DND-41 (cell line): ENCODE measurements at regions not wholly inside any gene's neighbourhood (a gene's known extent, or its start where the extent isn't known, plus 50 kb on each side); places are given as distances from the start of the nearest gene placed in this dataset.

Experiments
- ATAC-seq: fragments of 200-7000 bp; cut with Tn5 transposase; 3 replicates; pipeline ENCODE4 v1.9.1; 2021; ENCODE audit warnings: low read depth; ENCODE audit not compliant: insufficient read depth
- DNase-seq: peaks from one replicate; pipeline ENCODE4 v3.0.0-alpha.2; 2020
- H2AFZ ChIP-seq: 2 replicates; pipeline ENCODE4 v1.6.0; 2012; ENCODE audit warnings: low read depth, low read length
- H3K27ac ChIP-seq: 2 replicates; pipeline ENCODE4 v1.5.1; 2012; ENCODE audit warnings: low read length, inconsistent platforms
- H3K27me3 ChIP-seq: fragments of 200-600 bp; sonication (generic); 2 replicates; pipeline ENCODE4 v1.6.0; 2012; ENCODE audit warnings: low read length, mild to moderate bottlenecking, inconsistent platforms; ENCODE audit not compliant: insufficient read depth, poor library complexity
- H3K36me3 ChIP-seq: 2 replicates; pipeline ENCODE4 v1.5.1; 2012; ENCODE audit warnings: low read length, inconsistent platforms; ENCODE audit not compliant: insufficient read depth
- H3K4me1 ChIP-seq: 2 replicates; pipeline ENCODE4 v1.5.1; 2012; ENCODE audit warnings: mild to moderate bottlenecking, low read length; ENCODE audit not compliant: insufficient read depth
- H3K4me2 ChIP-seq: 2 replicates; pipeline ENCODE4 v1.6.0; 2012; ENCODE audit warnings: mild to moderate bottlenecking, moderate library complexity, low read length, inconsistent platforms; ENCODE audit not compliant: insufficient read depth
- H3K4me3 ChIP-seq, 2 experiments: fragments of 200-600 bp in 1 of 2; shearing (Covaris generic) in 1 of 2; 2 replicates each; pipeline ENCODE4 v1.5.1; 2012 to 2016; ENCODE audit warnings: inconsistent platforms in 2 of 2, low read length in 2 of 2, mild to moderate bottlenecking in 2 of 2, low read depth in 1 of 2, moderate library complexity in 1 of 2
- H3K79me2 ChIP-seq: 2 replicates; pipeline ENCODE4 v1.6.0; 2012; ENCODE audit warnings: low read length, inconsistent platforms; ENCODE audit not compliant: insufficient read depth
- H3K9ac ChIP-seq: 2 replicates; pipeline ENCODE4 v1.6.0; 2012; ENCODE audit warnings: low read depth, mild to moderate bottlenecking, inconsistent platforms, low read length, moderate library complexity
- H3K9me3 ChIP-seq: 2 replicates; pipeline ENCODE4 v1.5.1; 2012; ENCODE audit warnings: low read length, moderate library complexity, mild to moderate bottlenecking, inconsistent platforms; ENCODE audit not compliant: insufficient read depth, severe bottlenecking
- H4K20me1 ChIP-seq: 2 replicates; pipeline ENCODE4 v1.6.0; 2012; ENCODE audit warnings: low read length; ENCODE audit not compliant: insufficient read depth
- EZH2 ChIP-seq: IDR thresholded peaks from 3 replicates; pipeline ENCODE4 v1.6.1; 2012; ENCODE audit warnings: borderline replicate concordance, low read depth, mild to moderate bottlenecking, moderate library complexity, low read length, inconsistent platforms; ENCODE audit not compliant: severe bottlenecking
- TF ChIP-seq, protein P1 (sequence below): IDR thresholded peaks from 2 replicates; pipeline ENCODE4 v1.5.1; 2012; ENCODE audit warnings: borderline replicate concordance, low read length, moderate library complexity, mild to moderate bottlenecking; ENCODE audit not compliant: poor library complexity, severe bottlenecking; ENCODE audit errors: extremely low read depth

GRCh38 chr16:65959983-65960382 is 406.5 kb upstream of the CDH5 start:
- Histone ChIP-seq H3K4me1 (no peaks in the 10 kb centered on the region), H3K27ac (no peak overlapping the region), H3K79me2 (no peaks in the 10 kb centered on the region), H3K4me2 (no peak overlapping the region), H2AFZ (no peak overlapping the region), H3K27me3 (peaks cover 3% of the 10 kb centered on the region), H3K9ac (no peak overlapping the region), H4K20me1 (no peaks in the 10 kb centered on the region), H3K4me3 (no peak overlapping the region), H3K36me3 (no peaks in the 10 kb centered on the region), H3K9me3 (no peaks in the 10 kb centered on the region)
- ATAC-seq (no peak), DNase-seq (no peak)
- TF ChIP-seq, protein P1, sequence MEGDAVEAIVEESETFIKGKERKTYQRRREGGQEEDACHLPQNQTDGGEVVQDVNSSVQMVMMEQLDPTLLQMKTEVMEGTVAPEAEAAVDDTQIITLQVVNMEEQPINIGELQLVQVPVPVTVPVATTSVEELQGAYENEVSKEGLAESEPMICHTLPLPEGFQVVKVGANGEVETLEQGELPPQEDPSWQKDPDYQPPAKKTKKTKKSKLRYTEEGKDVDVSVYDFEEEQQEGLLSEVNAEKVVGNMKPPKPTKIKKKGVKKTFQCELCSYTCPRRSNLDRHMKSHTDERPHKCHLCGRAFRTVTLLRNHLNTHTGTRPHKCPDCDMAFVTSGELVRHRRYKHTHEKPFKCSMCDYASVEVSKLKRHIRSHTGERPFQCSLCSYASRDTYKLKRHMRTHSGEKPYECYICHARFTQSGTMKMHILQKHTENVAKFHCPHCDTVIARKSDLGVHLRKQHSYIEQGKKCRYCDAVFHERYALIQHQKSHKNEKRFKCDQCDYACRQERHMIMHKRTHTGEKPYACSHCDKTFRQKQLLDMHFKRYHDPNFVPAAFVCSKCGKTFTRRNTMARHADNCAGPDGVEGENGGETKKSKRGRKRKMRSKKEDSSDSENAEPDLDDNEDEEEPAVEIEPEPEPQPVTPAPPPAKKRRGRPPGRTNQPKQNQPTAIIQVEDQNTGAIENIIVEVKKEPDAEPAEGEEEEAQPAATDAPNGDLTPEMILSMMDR, result no peak
- no peak for TF ChIP-seq EZH2

- H3K9me3 ChIP-seq, result no peaks in the 10 kb centered on the region
- H3K9ac ChIP-seq, result no peak overlapping the region
- no peak overlapping the region for H2AFZ ChIP-seq
- ATAC-seq, result no peak
- H3K4me1 ChIP-seq, result no peaks in the 10 kb centered on the region
- H3K4me3 ChIP-seq, result no peak overlapping the region
- peaks cover 3% of the 10 kb centered on the region for H3K27me3 ChIP-seq
- no peaks in the 10 kb centered on the region for H4K20me1 ChIP-seq
- H3K4me2 ChIP-seq, result no peak overlapping the region
- H3K27ac ChIP-seq, result no peak overlapping the region
- TF ChIP-seq, protein P1, result no peak
- TF ChIP-seq EZH2, result no peak
- no peaks in the 10 kb centered on the region for H3K36me3 ChIP-seq
- DNase-seq, result no peak
- no peaks in the 10 kb centered on the region for H3K79me2 ChIP-seq
Measured at GRCh38 chr16:65958086-65958485, 408.4 kb upstream of the CDH5 start.

DNA sequence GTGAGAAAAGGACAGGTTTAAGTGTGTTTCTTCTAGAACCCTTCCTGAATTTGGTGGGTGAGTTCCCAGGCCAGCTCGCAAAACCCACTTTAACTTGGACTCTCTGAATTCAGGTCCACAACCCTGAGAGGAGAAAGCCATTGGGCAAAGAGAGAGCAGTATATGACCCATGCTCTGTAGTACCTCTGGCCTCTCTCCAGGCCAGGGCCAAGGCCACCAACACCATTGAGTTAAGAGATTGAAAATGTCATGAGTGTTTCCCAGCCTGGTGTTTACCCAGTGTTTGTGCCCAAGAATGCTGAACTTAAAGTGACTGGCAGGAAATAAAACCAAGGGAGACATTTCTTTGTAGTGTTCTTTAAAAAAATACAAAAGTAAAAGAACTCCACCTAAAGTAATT is 410.4 kb upstream of the CDH5 start:
- H3K9me3 ChIP-seq, result no peaks in the 10 kb centered on the region
- no peak overlapping the region for H3K4me3 ChIP-seq
- DNase-seq, result no peak
- H3K36me3 ChIP-seq, result no peaks in the 10 kb centered on the region
- H3K9ac ChIP-seq, result no peak overlapping the region
- no peak for ATAC-seq
- H2AFZ ChIP-seq, result no peak overlapping the region
- H4K20me1 ChIP-seq, result no peaks in the 10 kb centered on the region
- no peaks in the 10 kb centered on the region for H3K4me1 ChIP-seq
- peaks cover 3% of the 10 kb centered on the region for H3K27me3 ChIP-seq
- no peak overlapping the region for H3K27ac ChIP-seq
- TF ChIP-seq, protein P1, result no peak
- no peaks in the 10 kb centered on the region for H3K79me2 ChIP-seq
- no peak overlapping the region for H3K4me2 ChIP-seq

GRCh38 chr16:65954446-65954845 is 412.0 kb upstream of the CDH5 start:
- peaks cover 3% of the 10 kb centered on the region for H3K27me3 ChIP-seq
- TF ChIP-seq, protein P1, result no peak
- TF ChIP-seq EZH2, result no peak
- H3K36me3 ChIP-seq, result no peaks in the 10 kb centered on the region
- ATAC-seq (no peak), DNase-seq (no peak)
- no peak overlapping the region for H2AFZ ChIP-seq
- H3K4me2 ChIP-seq, result no peak overlapping the region
- H3K9me3 ChIP-seq, result no peaks in the 10 kb centered on the region
- no peaks in the 10 kb centered on the region for H3K4me1 ChIP-seq
- no peak overlapping the region for H3K9ac ChIP-seq
- no peaks in the 10 kb centered on the region for H4K20me1 ChIP-seq
- H3K79me2 ChIP-seq, result no peaks in the 10 kb centered on the region
- H3K4me3 ChIP-seq, result no peak overlapping the region
- H3K27ac ChIP-seq, result no peak overlapping the region
